Body of pancreas (tissue), 4 donors: ENCODE measurements at regions not wholly inside any gene's neighbourhood (a gene's known extent, or its start where the extent isn't known, plus 50 kb on each side); places are given as distances from the start of the nearest gene placed in this dataset.

Experiments
- ATAC-seq: fragments of 150-250 bp; one replicate; pipeline ENCODE4 v1.9.1; 2016
- DNase-seq, 4 donors: peaks; one replicate each; pipeline ENCODE4 v3.0.0-alpha.2; 2019
- H3K27ac ChIP-seq, 4 donors: fragments of 200-600 bp; sonication (generic); 1 replicate in 3 of 4; 2 replicates in 1 of 4; pipeline versions ENCODE4 v1.5.1 to v1.6.1; 2016 to 2019; ENCODE audit warnings: mild to moderate bottlenecking in 1 of 4, mixed read lengths in 1 of 4, moderate library complexity in 1 of 4
- H3K27me3 ChIP-seq, 2 donors: fragments of 200-600 bp; sonication (generic); one replicate each; pipeline ENCODE4 v1.6.0; 2016; ENCODE audit warnings: mild to moderate bottlenecking in 1 of 2
- H3K36me3 ChIP-seq, 2 donors: fragments of 200-600 bp; sonication (generic); replicated peaks in 1 of 2; 2 replicates each; pipeline ENCODE4 v1.5.1; 2016; ENCODE audit warnings: low read depth in 2 of 2; ENCODE audit not compliant: insufficient read depth in 1 of 2
- H3K4me1 ChIP-seq: fragments of 200-600 bp; sonication (generic); one replicate; pipeline ENCODE4 v1.6.0; 2016
- H3K4me3 ChIP-seq, 2 donors: fragments of 200-600 bp; sonication (generic); 1 replicate in 1 of 2; 2 replicates in 1 of 2; pipeline ENCODE4 v1.5.1; 2016 to 2019
- H3K9me3 ChIP-seq, 3 donors: fragments of 200-600 bp; sonication (generic); 1 replicate in 2 of 3; 2 replicates in 1 of 3; pipeline ENCODE4 v1.5.1; 2016
- POLR2A ChIP-seq, 3 donors: fragments of 450-650 bp; IDR thresholded peaks; one replicate each; pipeline ENCODE4 v1.6.1; 2016; ENCODE audit warnings: antibody characterized with exemption in 3 of 3, mild to moderate bottlenecking in 2 of 3
- WGBS, 2 donors: methylation state at CpG; one replicate each; pipeline ENCODE4 v1.1.5; 2017; 5-methylcytosine and 5-hydroxymethylcytosine counted together
- intact Hi-C: fragments of 100-400 bp; cut with DNase I; formaldehyde crosslinking; loops from one replicate; pipeline ENCODE4 v1.15.1; 2023
- TF ChIP-seq, protein P1 (sequence below), 7 experiments: fragments of 450-650 bp in 4 of 7; fragments of 200-600 bp in 3 of 7; sonication (generic) in 3 of 7; IDR thresholded peaks; one replicate each; pipeline ENCODE4 v1.5.1; 2016 to 2019; ENCODE audit warnings: antibody characterized with exemption in 7 of 7

DNA sequence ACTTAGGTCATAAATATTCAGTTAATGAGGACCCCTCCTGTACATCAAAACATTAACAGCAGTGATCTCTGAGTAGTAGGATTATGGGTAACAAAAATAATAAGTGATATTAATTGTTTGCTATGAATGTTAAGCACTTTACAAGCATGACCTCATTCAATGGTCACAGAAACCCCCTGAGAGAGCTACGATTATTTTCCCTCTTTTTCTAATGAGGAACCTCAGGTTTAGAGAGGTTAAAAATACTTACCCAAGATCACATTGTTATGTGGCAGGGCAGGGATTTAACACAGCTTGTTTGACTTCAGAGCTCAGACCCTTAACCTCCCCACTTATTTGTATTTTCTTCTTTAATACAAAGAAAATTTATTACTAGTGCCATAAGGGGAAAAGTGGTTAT, 228.2 kb downstream of the TBL1XR1 start:
- DNase-seq (no peak), ATAC-seq (no peak)
- no peak for TF ChIP-seq POLR2A (IDR thresholded peaks at IDR 0.05)
- TF ChIP-seq, protein P1, sequence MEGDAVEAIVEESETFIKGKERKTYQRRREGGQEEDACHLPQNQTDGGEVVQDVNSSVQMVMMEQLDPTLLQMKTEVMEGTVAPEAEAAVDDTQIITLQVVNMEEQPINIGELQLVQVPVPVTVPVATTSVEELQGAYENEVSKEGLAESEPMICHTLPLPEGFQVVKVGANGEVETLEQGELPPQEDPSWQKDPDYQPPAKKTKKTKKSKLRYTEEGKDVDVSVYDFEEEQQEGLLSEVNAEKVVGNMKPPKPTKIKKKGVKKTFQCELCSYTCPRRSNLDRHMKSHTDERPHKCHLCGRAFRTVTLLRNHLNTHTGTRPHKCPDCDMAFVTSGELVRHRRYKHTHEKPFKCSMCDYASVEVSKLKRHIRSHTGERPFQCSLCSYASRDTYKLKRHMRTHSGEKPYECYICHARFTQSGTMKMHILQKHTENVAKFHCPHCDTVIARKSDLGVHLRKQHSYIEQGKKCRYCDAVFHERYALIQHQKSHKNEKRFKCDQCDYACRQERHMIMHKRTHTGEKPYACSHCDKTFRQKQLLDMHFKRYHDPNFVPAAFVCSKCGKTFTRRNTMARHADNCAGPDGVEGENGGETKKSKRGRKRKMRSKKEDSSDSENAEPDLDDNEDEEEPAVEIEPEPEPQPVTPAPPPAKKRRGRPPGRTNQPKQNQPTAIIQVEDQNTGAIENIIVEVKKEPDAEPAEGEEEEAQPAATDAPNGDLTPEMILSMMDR (IDR thresholded peaks at IDR 0.05): no peak
- Histone ChIP-seq H3K36me3 (no peaks in the 10 kb centered on the region), H3K9me3 (no peaks in the 10 kb centered on the region), H3K4me1 (no peaks in the 10 kb centered on the region), H3K27ac (no peak overlapping the region), H3K4me3 (no peak overlapping the region), H3K27me3 (no peaks in the 10 kb centered on the region)
- intact Hi-C loops: no loop called here
- WGBS, 2 donors: 56 to 81% methylated on average over 1 of the region's 1 CpG

DNA sequence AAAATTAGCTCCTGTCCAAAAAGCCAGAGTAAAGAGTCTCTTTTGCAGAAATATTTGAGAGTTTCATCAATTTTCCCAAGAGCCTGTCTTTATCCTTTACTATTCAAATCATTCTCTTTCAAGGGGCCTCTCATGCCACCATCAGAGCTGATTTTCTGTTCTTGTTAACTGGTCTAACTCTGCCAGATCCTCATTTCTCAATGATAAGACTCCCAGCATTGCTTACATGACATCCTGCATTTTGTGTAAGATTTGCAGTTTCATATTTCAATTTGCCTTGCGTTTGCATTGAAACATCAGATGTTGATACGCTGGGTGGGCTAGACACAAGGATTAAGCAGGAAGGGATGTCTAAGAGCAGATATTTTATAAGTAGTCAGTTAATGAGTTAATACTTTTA, 228.7 kb downstream of the TBL1XR1 start:
- Histone ChIP-seq H3K27ac (no peak overlapping the region), H3K4me3 (no peak overlapping the region), H3K36me3 (no peaks in the 10 kb centered on the region), H3K9me3 (no peaks in the 10 kb centered on the region), H3K4me1 (no peaks in the 10 kb centered on the region), H3K27me3 (no peaks in the 10 kb centered on the region)
- intact Hi-C loops: no loop called here
- DNase-seq: no peak
- no peak for ATAC-seq
- 85 to 90% methylated on average over 2 of the region's 2 CpGs for WGBS, 2 donors
- TF ChIP-seq POLR2A (IDR thresholded peaks at IDR 0.05): no peak
- TF ChIP-seq, protein P1 (IDR thresholded peaks at IDR 0.05): no peak

DNA sequence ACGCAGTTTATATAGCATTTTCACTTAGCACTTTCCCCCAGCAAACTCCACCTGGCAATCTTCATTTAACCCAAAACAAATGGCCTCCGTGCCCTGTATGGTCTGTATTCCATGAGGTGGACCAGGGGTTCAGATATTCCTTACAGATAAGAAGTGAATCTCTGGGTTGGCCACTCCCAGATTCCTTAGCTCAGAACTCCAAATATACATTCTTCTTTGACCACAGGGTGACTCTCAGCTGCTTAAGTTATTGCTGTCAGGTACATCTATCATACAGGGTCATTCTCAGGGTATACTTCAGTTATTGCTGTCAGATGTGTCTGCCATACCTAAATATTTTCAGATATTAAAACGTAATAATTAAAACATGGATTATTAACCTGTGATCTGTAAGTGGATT, 229.8 kb downstream of the TBL1XR1 start:
- intact Hi-C loops: no loop called here
- H3K4me1 ChIP-seq: no peaks in the 10 kb centered on the region
- no peak overlapping the region for H3K27ac ChIP-seq
- no peak overlapping the region for H3K4me3 ChIP-seq
- H3K36me3 ChIP-seq: no peaks in the 10 kb centered on the region
- 73 to 80% methylated on average over 3 of the region's 3 CpGs for WGBS, 2 donors
- DNase-seq (no peak), ATAC-seq (no peak)
- H3K27me3 ChIP-seq: no peaks in the 10 kb centered on the region
- H3K9me3 ChIP-seq: no peaks in the 10 kb centered on the region
- TF ChIP-seq, protein P1 (IDR thresholded peaks at IDR 0.05): no peak
- TF ChIP-seq POLR2A (IDR thresholded peaks at IDR 0.05): no peak

DNA sequence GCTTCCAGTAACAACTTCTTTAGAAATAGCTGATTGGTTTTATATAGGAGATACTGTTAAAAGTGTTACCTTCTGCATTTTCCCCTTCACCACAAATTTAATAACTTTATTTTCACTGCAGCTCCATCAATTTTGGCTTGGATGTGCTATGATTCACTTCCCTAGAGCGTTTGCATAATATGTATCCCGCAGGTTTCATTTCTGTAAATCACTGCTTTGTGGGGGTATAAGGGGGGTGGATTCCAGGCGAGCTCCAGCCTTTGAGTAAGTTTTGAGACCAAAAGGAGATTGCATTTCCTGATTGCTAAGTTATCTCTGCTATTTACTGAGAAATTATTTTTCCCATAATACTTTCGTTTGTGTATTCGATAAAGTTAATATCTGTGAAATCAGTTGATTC, 232.6 kb downstream of the TBL1XR1 start:
- no peak for ATAC-seq
- WGBS, 2 donors: 67 to 84% methylated on average over 5 of the region's 5 CpGs

DNA sequence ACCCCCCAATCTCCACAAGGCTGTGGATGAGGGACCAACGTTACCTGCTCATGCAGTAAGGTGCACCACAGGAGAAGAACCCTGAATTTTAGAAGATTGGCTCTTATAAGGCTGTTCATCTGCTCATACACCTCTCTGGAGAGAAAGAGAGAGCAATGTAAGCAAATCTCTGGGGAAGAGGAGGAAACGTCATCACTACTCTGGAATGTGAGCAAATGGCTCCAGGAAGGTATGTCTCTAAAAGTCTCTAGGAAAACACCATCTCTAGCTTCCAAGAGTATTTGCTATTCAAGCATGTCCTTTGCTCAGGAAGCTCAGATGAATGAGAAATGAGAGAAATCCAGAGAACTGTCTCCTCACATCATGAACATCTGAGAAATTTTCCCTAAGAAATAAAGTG, 235.4 kb downstream of the TBL1XR1 start:
- Histone ChIP-seq H3K9me3 (no peaks in the 10 kb centered on the region), H3K4me3 (no peak overlapping the region), H3K27me3 (no peaks in the 10 kb centered on the region), H3K36me3 (no peaks in the 10 kb centered on the region), H3K4me1 (no peaks in the 10 kb centered on the region), H3K27ac (no peak overlapping the region)
- WGBS, 2 donors: 45 to 52% methylated on average over 2 of the region's 2 CpGs
- TF ChIP-seq POLR2A (IDR thresholded peaks at IDR 0.05): no peak
- TF ChIP-seq, protein P1 (IDR thresholded peaks at IDR 0.05): no peak
- intact Hi-C loops: no loop called here
- no peak for ATAC-seq
- DNase-seq: no peak

More for the DNA sequence above, 232.6 kb downstream of the TBL1XR1 start:
- H3K27me3 ChIP-seq: no peaks in the 10 kb centered on the region
- H3K27ac ChIP-seq: no peak overlapping the region
- no peak overlapping the region for H3K4me3 ChIP-seq
- no peak for DNase-seq
- intact Hi-C loops: no loop called here
- TF ChIP-seq POLR2A (IDR thresholded peaks at IDR 0.05): no peak
- TF ChIP-seq, protein P1 (IDR thresholded peaks at IDR 0.05): no peak
- H3K4me1 ChIP-seq: no peaks in the 10 kb centered on the region
- no peaks in the 10 kb centered on the region for H3K36me3 ChIP-seq
- no peaks in the 10 kb centered on the region for H3K9me3 ChIP-seq
